Hematopoietic multipotent progenitor cell treated with erythropoietin and hydrocortisone succinate and interleukin-3 and kit ligand, for 6 days (in vitro differentiated cells): ENCODE measurements at regions not wholly inside any gene's neighbourhood (a gene's known extent, or its start where the extent isn't known, plus 50 kb on each side); places are given as distances from the start of the nearest gene placed in this dataset.
"Not testable (repeated sequence)": the region's sequence is repeated elsewhere in the genome, so short reads cannot be mapped to it uniquely, and the experiment has no call there.

Source experiments
- DNase-seq: peaks from one replicate; pipeline ENCODE4 v3.0.0-alpha.2; 2015

DNA sequence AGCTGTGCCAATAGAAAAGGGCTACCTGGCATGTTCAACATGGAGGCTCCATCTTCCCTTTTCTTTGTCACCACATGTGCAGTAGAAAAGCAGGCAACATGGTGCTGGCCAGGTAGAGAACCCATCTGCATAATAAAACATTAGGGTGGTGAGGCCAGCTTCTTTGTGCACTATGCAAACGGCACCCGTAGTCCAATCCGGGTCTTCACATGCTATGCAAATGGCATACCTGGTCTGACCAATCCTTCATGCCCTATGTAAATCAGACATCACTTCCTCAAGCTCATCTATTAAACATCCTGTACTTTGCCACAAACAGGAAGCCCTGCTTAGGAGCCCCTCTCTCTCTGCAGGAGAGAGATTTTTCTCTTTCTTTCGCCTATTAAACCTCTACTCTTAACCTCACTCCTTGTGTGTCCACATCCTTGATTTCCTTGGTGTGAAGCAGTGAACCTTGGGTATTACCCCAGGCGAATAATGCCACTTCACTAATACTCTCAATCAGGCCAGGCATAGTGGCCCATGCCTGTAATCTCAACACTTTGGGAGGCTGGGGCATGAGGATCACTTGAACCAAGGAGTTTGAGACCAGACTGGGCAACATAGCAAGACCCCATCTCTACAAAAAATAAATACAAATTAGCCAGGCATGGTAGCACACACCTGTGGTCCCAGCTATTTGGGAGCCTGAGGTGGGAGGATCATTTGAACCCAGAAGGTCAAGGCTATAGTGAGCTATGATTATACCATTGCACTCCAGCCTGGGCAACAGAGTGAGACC is 111.3 kb upstream of the MRI1 start:
- no peak for DNase-seq

DNA sequence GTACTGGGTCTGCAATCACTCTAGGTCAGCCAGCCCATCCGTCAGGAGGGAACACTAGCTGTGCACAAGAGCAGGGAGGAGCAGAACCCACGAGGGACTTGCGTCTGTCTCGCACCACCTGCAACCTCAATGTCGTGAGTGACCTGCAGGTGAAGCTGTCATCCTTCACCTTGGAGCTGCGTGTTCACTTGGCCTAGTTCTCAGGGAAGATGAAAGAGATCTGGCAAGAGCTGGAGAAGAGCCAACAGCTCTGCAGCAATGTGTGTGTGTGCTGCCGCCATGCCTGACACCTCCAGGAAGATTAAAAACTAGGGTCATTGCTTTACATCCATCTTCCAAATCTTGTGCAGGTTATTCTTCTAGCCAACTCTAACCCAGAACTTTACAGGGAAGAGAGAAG is 117.6 kb upstream of the MRI1 start:
- DNase-seq, result no peak

- DNase-seq, result no peak
Measured at GRCh38 chr19:13644645-13645044, 119.7 kb upstream of the MRI1 start.

DNA sequence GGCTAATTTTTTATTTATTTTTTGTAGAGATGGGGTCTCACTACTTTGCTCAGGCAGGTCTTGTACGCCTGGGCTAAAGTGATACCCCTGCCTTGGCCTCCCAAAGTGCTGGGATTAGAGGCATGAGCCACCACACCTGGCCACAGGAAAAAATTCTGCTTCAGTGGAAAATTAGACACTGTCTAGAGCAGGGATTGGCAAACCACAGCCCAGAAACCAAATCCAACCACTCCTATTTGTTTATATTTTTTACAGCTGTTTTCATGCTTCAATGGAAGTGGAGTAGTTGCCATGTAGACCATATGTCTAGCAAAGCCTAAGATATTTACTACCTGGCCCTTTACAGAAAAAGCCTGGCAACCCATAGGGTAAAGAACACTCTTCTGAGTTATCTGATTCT is 123.7 kb upstream of the MRI1 start:
- no peak for DNase-seq

DNA sequence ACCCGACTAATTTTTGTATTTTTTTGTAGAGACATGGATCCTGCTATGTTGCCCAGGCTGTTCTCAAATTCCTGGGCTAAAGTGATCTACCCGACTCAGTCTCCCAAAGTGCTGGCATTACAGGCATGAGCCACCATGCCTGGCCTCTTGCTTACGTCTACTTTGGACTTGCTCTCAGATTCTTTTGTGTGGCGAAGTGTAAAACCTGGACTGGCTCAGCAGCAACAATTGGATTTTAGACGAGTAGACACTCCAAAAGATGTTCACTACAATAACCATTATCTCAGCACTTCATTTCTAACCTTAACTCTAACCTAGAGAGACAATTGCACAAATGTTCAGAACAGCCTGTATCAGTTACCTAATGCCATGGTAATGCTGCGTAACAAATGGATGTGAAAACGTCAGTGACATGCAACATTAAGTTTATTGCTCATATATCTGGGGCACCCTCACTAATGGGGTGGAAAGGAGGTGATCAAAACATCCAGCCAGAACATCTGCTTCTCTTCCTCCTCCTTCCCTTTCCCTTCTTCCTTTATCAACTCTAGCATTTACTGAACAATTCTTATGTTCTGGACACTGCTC is 124.9 kb upstream of the MRI1 start:
- no peak for DNase-seq

GRCh38 chr19:13637664-13638063 is 126.7 kb upstream of the MRI1 start:
- DNase-seq, result no peak

GRCh38 chr19:13634658-13635057 is 128.4 kb upstream of the CACNA1A start:
- DNase-seq, result no peak

GRCh38 chr19:13633522-13633922 is 127.2 kb upstream of the CACNA1A start:
- DNase-seq, result no peak

DNA sequence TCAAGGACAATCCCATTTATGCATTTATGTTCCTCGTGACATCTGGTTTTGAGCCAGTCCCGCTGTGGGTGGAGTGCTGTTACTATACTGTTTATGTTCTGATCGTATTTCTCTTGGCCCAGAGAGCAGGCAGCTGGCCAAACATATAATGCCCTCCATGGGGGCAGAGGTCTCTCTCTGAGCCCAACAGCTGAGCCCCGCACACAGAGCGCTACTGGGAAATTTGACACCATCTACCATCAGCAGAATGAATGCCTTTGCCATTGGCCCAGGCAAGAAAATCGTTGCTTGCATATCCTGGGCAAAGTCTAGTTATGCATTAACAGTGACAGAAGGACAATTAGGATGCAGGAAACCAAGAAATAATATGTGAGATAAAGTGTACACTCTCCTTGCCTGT is 126.8 kb upstream of the CACNA1A start:
- no peak for DNase-seq

GRCh38 chr19:13632164-13632563 is 125.9 kb upstream of the CACNA1A start:
- DNase-seq, result not testable (repeated sequence)

GRCh38 chr19:13629687-13630357 is 123.5 kb upstream of the CACNA1A start:
- no peak for DNase-seq

GRCh38 chr19:13627531-13627930 is 121.3 kb upstream of the CACNA1A start:
- DNase-seq, result no peak

DNA sequence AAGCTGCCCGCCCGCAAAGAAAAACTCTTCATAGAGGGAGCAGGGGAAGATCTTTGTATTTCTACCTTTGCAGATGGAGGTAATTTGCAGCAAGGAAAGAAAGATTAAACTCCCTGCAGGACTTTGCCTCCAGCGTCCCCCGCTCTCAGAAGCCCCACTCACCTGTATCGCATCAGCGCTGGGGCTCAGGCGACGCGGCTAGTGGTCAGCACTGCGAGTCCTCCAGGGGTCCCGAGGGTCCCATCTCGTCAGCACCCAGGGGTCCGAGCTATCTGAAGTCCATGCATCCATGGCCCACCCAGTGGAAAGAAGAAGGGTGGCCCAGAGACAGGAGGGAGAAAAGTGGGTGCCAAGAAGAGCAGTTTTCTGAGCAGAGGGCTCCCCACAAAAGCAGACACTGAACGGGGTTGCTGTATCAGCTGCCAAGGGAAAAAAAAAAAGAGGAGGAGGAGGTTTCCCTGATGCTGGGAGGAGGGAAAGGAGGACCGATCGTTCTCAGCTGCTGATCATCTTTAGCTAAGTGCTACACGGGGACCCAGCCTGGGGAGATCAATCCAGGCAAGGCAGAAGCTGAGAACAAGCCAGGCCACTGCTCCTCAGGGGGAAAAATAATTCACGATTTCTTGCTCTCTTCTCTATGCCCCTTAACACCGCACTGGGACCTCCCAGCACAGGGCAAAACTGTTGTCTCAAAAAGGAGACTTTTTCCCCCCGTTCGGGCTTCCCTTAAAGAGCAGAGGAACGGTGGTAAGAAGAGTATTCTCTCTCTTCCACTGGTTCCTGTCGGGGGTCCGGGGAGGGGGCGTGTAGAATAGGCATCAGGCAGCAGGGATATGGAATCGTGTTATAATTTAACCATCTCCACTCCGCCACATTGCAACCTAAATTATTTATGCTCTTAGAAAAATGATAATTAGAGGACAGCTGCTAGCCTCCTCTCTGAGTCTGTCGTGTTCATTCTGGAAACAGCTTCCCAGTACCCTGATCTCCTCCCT is 117.7 kb upstream of the CACNA1A start:
- no peak for DNase-seq

DNA sequence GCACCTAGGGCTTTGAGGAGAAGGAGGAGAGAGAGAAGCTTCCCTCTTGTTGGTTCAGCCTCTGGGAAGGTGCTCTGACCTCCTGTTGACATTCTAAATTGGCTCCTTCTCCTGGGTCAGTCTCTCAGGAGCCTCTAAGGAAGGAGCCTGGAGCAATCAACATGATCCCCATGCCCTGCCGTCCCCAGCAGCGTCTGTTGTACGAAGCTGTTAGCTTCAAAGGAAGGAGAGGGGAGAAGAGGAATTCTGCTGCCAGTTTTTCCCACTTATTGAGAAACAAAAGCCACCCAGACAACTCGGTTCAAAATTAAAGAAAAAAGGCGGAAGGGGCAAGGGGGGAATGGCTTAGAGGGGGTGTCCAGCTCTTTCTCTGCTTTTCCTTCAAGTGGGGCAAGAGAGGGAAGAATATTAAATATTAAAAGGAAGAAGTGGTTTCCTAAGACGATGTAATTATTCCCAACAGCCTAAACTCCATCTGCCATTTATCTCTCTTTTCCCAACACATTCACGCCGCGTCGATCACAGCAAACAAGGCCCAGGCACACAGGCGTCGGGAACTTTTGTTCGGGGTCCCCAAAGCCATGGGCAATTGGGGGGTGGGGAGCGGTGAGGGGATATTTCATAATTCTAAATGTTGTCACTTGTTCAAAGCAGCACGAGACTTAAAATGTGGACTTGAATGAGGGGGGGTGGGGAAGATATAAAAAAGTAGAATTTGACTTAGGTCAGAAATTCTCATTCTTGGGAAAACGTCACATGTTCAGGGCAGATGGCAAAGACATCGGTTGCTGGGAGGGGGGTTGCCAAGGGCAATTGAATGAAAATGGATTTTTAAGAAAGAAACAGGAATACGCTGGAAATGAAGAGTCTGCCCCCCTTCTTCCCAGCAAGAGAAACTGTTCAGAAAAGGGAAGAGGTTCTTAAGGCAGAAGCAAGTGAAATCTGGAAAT is 116.8 kb upstream of the CACNA1A start:
- DNase-seq, result no peak

DNA sequence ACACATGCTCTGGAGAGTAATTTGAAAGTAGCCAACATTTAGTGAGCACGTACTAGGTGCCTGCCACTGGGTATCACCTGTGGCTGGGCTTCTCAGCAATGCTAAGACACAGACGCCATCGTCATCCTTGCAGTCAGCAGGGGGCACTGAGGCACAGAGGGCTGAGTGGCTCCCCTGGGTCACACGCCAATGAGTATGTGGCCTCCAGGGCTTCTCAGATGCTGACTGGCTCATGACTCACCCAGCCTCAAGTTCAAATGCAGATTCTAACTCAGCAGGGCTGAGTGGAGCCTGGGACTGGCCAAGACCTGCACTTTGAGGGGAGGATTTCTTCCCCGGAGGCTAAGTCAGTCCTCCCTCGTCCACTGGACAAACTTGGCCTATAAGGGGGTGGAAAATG is 115.1 kb upstream of the CACNA1A start:
- DNase-seq, result peak; percentile 47

GRCh38 chr19:13619203-13619632 is 112.9 kb upstream of the CACNA1A start:
- DNase-seq, result no peak

GRCh38 chr19:13615890-13616289 is 109.6 kb upstream of the CACNA1A start:
- DNase-seq, result no peak

- DNase-seq, result no peak
Measured at GRCh38 chr19:13613447-13613846, 107.2 kb upstream of the CACNA1A start.

DNA sequence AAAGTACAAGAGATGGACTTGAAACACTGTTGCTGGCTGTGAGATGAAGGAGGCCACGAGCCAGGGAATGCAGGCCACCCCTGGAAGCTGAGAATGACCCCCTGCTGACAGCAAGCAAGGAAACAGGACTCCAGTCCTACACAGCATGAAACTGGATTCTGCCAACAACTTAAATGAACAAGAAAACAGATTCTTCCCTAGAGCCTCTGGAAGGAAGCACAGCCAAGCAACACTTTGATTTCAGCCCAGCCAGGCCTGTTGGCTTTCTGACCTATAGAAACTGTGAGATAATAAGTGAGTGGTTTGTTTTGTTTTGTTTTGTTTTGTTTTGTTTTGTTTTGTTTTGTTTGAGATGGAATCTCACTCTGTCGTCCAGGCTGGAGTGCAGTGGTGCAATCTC is 105.3 kb upstream of the CACNA1A start:
- DNase-seq, result no peak

DNA sequence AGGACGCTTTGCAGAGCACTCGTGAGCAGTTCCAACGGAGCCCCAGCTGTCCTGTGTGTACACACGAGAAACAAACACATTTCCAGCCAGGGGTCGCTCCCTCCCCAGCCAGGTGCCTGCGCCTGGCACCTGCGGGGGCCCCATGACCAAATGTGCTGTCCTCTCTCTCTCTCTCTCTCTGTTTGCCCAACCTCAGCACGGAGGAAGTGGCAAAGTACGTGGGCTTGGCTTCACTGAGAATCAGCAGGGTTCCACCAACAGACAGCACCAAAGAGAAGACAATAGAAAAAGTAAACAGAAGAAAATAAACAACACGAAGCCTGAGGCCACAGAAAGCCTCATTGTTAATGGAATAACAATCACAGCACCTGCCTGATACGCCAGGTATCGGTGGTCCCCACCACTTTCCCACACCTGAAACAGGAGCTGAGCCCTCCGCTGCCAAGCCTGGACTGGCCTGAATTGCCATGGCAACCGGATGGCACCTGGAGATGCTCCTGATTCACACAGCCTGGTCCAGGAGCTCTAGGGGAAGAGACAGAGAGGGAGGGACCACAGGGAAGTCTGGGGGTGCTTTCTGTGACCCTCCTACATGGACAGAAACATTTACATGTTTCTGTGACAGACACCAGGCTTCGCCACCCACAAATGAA is 103.9 kb upstream of the CACNA1A start:
- DNase-seq, result no peak

DNA sequence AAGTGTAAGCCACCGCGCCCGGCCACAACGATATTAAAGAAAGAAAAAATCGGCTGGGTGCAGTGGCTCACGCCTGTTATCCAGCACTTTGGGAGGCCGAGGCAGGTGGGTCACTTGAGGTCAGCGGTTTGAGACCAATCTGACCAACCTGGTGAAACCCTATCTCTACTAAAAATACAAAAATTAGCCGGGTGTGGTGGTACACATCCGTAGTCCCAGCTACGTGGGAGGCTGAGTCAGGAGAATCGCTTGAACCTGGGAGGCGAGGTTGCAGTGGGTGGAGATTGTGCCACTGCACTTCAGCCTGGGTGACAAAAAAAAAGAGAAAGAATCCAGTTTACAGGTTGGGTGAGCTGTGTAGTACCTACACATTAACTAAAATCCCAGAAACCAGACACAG is 99.9 kb upstream of the CACNA1A start:
- DNase-seq, result no peak
